ENCODE measurements at regions not wholly inside any gene's neighbourhood (a gene's known extent, or its start where the extent isn't known, plus 50 kb on each side); places are given as distances from the start of the nearest gene placed in this dataset.

- Histone ChIP-seq H4K20me1 (ENCODE audit: insufficient read depth) (no peaks in the 10 kb centered on the region), H3K9me3 (ENCODE audit: control insufficient read depth in 1 of 2, insufficient read depth in 1 of 2, low read depth in 1 of 2, low read length in 2 of 2) (0 out of 4 replicates have a peak, but pooled peaks cover 0 to 3% of the 10 kb centered on the region in 2 experiments), H3K4me2 (ENCODE audit: low read length) (no peak overlapping the region), H3K27me3 (ENCODE audit: insufficient read depth, low read length) (no peaks in the 10 kb centered on the region), H3K4me1 (ENCODE audit: control insufficient read depth in 1 of 2, insufficient read depth in 2 of 2, low read length in 2 of 2) (peaks cover 3 to 11% of the 10 kb centered on the region in 2 experiments; a peak in 3 of 4 replicates), H3K4me3 (replicated peaks in 1 of 2; ENCODE audit: low read depth in 1 of 2, low read length in 2 of 2) (no peak overlapping the region), H3K79me2 (ENCODE audit: insufficient read depth, low read length) (no peaks in the 10 kb centered on the region), H3K36me3 (ENCODE audit: control insufficient read depth in 1 of 2, insufficient read depth in 2 of 2, low read length in 2 of 2) (no peaks in the 10 kb centered on the region), H3K9ac (ENCODE audit: low read length) (no peak overlapping the region), H3K9me2 (ENCODE audit: insufficient read depth) (no peaks in the 10 kb centered on the region), H2AFZ (ENCODE audit: low read depth, low read length, poor library complexity, severe bottlenecking) (no peak overlapping the region), H3K27ac (ENCODE audit: low read depth, low read length) (no peak overlapping the region)
- POLR2A ChIA-PET, result no interaction called here
- TF ChIP-seq CTCF (IDR thresholded peaks at IDR 0.05 in 2 of 3, conservative IDR thresholded peaks at IDR 0.05 in 1 of 3; ENCODE audit: borderline replicate concordance in 1 of 3, insufficient read depth in 1 of 3, low read depth in 2 of 3, low read length in 2 of 3), result no peak
- no peak for TF ChIP-seq CBX3 (IDR thresholded peaks at IDR 0.05; ENCODE audit: low read depth)
- TF ChIP-seq RAD21 (IDR thresholded peaks at IDR 0.05; ENCODE audit: low read depth), result no peak
- no peak for TF ChIP-seq POLR2A (IDR thresholded peaks at IDR 0.05; ENCODE audit: borderline replicate concordance, extremely low read depth, insufficient read depth, insufficient read length)
- TF ChIP-seq SIN3A (IDR thresholded peaks at IDR 0.05; ENCODE audit: low read depth), result no peak
- no peak for TF ChIP-seq TCF7L2 (IDR thresholded peaks at IDR 0.05; ENCODE audit: borderline replicate concordance, extremely low read depth, insufficient read depth, insufficient read length)
- TF ChIP-seq JUND (IDR thresholded peaks at IDR 0.05), result no peak
- TF ChIP-seq FOSL1 (IDR thresholded peaks at IDR 0.05; ENCODE audit: low read depth), result no peak
- TF ChIP-seq ZBTB33 (IDR thresholded peaks at IDR 0.05; ENCODE audit: extremely low read depth, insufficient replicate concordance, low read length), result no peak
- no peak for TF ChIP-seq EZH2phosphoT487 (IDR thresholded peaks at IDR 0.05; ENCODE audit: borderline replicate concordance)
- no peak for TF ChIP-seq ATF3 (IDR thresholded peaks at IDR 0.05)
- no peak for TF ChIP-seq ZNF274 (IDR thresholded peaks at IDR 0.05; ENCODE audit: low read depth, low read length)
- TF ChIP-seq EGR1 (IDR thresholded peaks at IDR 0.05; ENCODE audit: low read depth), result no peak
- TF ChIP-seq CEBPB (IDR thresholded peaks at IDR 0.05; ENCODE audit: low read depth), result no peak
- intact Hi-C loops (cut with micrococcal nuclease), result no loop called here
- CTCF ChIA-PET, result no interaction called here
- DNase-seq (ENCODE audit: low read depth, low spot score), result no peak
- ATAC-seq, result no peak
- no TSS peak for BruUV-seq (replicated peaks)
- RAD21 ChIA-PET (ENCODE audit: low non-redundant PET in 1 of 2, low total read pairs in 2 of 2, uncharacterized antibody in 2 of 2, unreplicated experiment in 2 of 2), result no interaction called here
These were observed 248.8 kb downstream of the SHOX2 start for GRCh38 chr3:157857440-157857839.
